HCT116 (cell line): ENCODE measurements at regions not wholly inside any gene's neighbourhood (a gene's known extent, or its start where the extent isn't known, plus 50 kb on each side); places are given as distances from the start of the nearest gene placed in this dataset.

Source experiments
- EZH2 ChIP-seq: fragments of 200-600 bp; sonication (generic); IDR thresholded peaks from 2 replicates; pipeline ENCODE4 v1.6.1; 2017; ENCODE audit warnings: antibody characterized with exemption, mixed run types
- EZH2phosphoT487 ChIP-seq: fragments of 200-600 bp; IDR thresholded peaks from 2 replicates; pipeline ENCODE4 v1.6.1; 2018; ENCODE audit warnings: antibody characterized with exemption, borderline replicate concordance
- SRF ChIP-seq: IDR thresholded peaks from 2 replicates; pipeline ENCODE4 v1.6.1; 2012; ENCODE audit warnings: low read depth
- YY1 ChIP-seq: IDR thresholded peaks from 2 replicates; pipeline ENCODE4 v1.6.1; 2011; ENCODE audit warnings: low read length, low read depth, moderate library complexity, mild to moderate bottlenecking; ENCODE audit not compliant: insufficient replicate concordance; ENCODE audit errors: extremely low read depth
- TF ChIP-seq, protein P1 (sequence below): IDR thresholded peaks from 2 replicates; pipeline ENCODE4 v1.6.1; 2012; ENCODE audit warnings: low read depth
- TF ChIP-seq, protein P2 (sequence below), 3 experiments: fragments of 200-600 bp in 1 of 3; sonication (generic) in 1 of 3; IDR thresholded peaks in 2 of 3; conservative IDR thresholded peaks in 1 of 3; 2 replicates each; pipeline ENCODE4 v1.5.1; 2012 to 2017; ENCODE audit warnings: low read depth in 2 of 3, low read length in 2 of 3, antibody characterized with exemption in 1 of 3, borderline replicate concordance in 1 of 3, control low read depth in 1 of 3, mild to moderate bottlenecking in 1 of 3, mixed read lengths in 1 of 3, mixed run types in 1 of 3, moderate library complexity in 1 of 3; ENCODE audit not compliant: insufficient read depth in 1 of 3

DNA sequence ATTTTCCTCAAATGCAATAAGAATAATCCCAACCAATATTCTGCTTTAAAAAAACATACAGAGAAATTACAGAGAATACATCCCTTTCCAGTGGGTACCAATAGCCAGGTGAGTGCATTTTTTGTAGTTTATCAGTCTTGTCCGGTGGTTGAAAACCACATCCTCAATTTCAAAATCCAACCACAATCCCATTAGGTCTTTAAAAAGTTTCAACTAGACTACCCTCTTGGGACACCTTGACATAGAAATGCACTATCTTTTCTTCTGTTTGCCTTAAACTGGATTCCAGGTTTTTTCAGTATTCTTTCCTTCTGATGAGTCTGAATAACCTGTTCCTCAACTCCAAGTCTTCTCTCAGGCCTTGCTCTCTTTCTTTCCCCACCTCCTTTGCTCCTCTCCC is 223.3 kb downstream of the NR2F1-AS1 start:
- TF ChIP-seq, protein P1, sequence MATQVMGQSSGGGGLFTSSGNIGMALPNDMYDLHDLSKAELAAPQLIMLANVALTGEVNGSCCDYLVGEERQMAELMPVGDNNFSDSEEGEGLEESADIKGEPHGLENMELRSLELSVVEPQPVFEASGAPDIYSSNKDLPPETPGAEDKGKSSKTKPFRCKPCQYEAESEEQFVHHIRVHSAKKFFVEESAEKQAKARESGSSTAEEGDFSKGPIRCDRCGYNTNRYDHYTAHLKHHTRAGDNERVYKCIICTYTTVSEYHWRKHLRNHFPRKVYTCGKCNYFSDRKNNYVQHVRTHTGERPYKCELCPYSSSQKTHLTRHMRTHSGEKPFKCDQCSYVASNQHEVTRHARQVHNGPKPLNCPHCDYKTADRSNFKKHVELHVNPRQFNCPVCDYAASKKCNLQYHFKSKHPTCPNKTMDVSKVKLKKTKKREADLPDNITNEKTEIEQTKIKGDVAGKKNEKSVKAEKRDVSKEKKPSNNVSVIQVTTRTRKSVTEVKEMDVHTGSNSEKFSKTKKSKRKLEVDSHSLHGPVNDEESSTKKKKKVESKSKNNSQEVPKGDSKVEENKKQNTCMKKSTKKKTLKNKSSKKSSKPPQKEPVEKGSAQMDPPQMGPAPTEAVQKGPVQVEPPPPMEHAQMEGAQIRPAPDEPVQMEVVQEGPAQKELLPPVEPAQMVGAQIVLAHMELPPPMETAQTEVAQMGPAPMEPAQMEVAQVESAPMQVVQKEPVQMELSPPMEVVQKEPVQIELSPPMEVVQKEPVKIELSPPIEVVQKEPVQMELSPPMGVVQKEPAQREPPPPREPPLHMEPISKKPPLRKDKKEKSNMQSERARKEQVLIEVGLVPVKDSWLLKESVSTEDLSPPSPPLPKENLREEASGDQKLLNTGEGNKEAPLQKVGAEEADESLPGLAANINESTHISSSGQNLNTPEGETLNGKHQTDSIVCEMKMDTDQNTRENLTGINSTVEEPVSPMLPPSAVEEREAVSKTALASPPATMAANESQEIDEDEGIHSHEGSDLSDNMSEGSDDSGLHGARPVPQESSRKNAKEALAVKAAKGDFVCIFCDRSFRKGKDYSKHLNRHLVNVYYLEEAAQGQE = no peak
- TF ChIP-seq, protein P2, sequence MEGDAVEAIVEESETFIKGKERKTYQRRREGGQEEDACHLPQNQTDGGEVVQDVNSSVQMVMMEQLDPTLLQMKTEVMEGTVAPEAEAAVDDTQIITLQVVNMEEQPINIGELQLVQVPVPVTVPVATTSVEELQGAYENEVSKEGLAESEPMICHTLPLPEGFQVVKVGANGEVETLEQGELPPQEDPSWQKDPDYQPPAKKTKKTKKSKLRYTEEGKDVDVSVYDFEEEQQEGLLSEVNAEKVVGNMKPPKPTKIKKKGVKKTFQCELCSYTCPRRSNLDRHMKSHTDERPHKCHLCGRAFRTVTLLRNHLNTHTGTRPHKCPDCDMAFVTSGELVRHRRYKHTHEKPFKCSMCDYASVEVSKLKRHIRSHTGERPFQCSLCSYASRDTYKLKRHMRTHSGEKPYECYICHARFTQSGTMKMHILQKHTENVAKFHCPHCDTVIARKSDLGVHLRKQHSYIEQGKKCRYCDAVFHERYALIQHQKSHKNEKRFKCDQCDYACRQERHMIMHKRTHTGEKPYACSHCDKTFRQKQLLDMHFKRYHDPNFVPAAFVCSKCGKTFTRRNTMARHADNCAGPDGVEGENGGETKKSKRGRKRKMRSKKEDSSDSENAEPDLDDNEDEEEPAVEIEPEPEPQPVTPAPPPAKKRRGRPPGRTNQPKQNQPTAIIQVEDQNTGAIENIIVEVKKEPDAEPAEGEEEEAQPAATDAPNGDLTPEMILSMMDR (IDR thresholded peaks at IDR 0.05 in 2 of 3, conservative IDR thresholded peaks at IDR 0.05 in 1 of 3; ENCODE audit: borderline replicate concordance in 1 of 3, insufficient read depth in 1 of 3, low read depth in 2 of 3, low read length in 2 of 3) = no peak
- TF ChIP-seq EZH2phosphoT487 (no peak), SRF (no peak), YY1 (no peak), EZH2 (no peak)
